Neural crest cell (in vitro differentiated cells): ENCODE measurements at regions not wholly inside any gene's neighbourhood (a gene's known extent, or its start where the extent isn't known, plus 50 kb on each side); places are given as distances from the start of the nearest gene placed in this dataset.
"Not testable (repeated sequence)": the region's sequence is repeated elsewhere in the genome, so short reads cannot be mapped to it uniquely, and the experiment has no call there.

ENCODE experiments used
- DNase-seq: peaks from one replicate; pipeline ENCODE4 v3.0.0; 2021; ENCODE audit warnings: low read depth, mixed read lengths, low spot score
- H3K27ac Mint-ChIP-seq: one replicate; pipeline ENCODE4 v1.8.0; 2021; ENCODE audit warnings: mild to moderate bottlenecking, mixed read lengths; ENCODE audit not compliant: unreplicated experiment
- H3K27me3 Mint-ChIP-seq: 2 replicates; pipeline ENCODE4 v1.8.0; 2021; ENCODE audit warnings: low read depth, mild to moderate bottlenecking, mixed read lengths
- H3K36me3 Mint-ChIP-seq: 2 replicates; pipeline ENCODE4 v1.8.0; 2021; ENCODE audit warnings: low read depth, mild to moderate bottlenecking, mixed read lengths
- H3K4me1 Mint-ChIP-seq: 2 replicates; pipeline ENCODE4 v1.8.0; 2021; ENCODE audit warnings: mixed read lengths
- H3K4me3 Mint-ChIP-seq: one replicate; pipeline ENCODE4 v1.8.0; 2021; ENCODE audit warnings: mild to moderate bottlenecking, mixed read lengths
- H3K9me3 Mint-ChIP-seq: 2 replicates; pipeline ENCODE4 v1.8.0; 2021; ENCODE audit warnings: mixed read lengths
- CTCF ChIP-seq: fragments of 200-600 bp; sonication (generic); conservative IDR thresholded peaks from 2 replicates; pipeline ENCODE4 v1.5.0; 2021; ENCODE audit warnings: antibody characterized with exemption, mild to moderate bottlenecking

- no peaks in the 10 kb centered on the region for H3K27me3 Mint-ChIP-seq
- no peak for TF ChIP-seq CTCF
- no peaks in the 10 kb centered on the region for H3K36me3 Mint-ChIP-seq
- H3K4me3 Mint-ChIP-seq = no peak overlapping the region
- DNase-seq = no peak
- no peak overlapping the region for H3K27ac Mint-ChIP-seq
- H3K9me3 Mint-ChIP-seq = no peaks in the 10 kb centered on the region
- no peaks in the 10 kb centered on the region for H3K4me1 Mint-ChIP-seq
Measured at GRCh38 chr14:105711841-105712460, 185.6 kb downstream of the TMEM121 start.

GRCh38 chr14:105712670-105713069, 186.3 kb downstream of the TMEM121 start:
- not testable (repeated sequence) for H3K27ac Mint-ChIP-seq, H3K4me1 Mint-ChIP-seq, H3K9me3 Mint-ChIP-seq, DNase-seq, H3K27me3 Mint-ChIP-seq, H3K4me3 Mint-ChIP-seq, H3K36me3 Mint-ChIP-seq

- not testable (repeated sequence) for H3K27me3 Mint-ChIP-seq, H3K4me1 Mint-ChIP-seq, DNase-seq, H3K4me3 Mint-ChIP-seq, H3K9me3 Mint-ChIP-seq, H3K27ac Mint-ChIP-seq, H3K36me3 Mint-ChIP-seq
Measured at GRCh38 chr14:105713160-105713559, 186.8 kb downstream of the TMEM121 start.

- H3K27ac Mint-ChIP-seq, H3K4me1 Mint-ChIP-seq, H3K27me3 Mint-ChIP-seq, H3K4me3 Mint-ChIP-seq, H3K9me3 Mint-ChIP-seq, DNase-seq, H3K36me3 Mint-ChIP-seq: not testable (repeated sequence)
Measured at GRCh38 chr14:105713836-105714235, 187.5 kb downstream of the TMEM121 start.

- not testable (repeated sequence) for H3K27ac Mint-ChIP-seq, H3K4me1 Mint-ChIP-seq, H3K27me3 Mint-ChIP-seq
Measured at GRCh38 chr14:105718787-105719186, 192.4 kb downstream of the TMEM121 start.

GRCh38 chr14:105720106-105720505, 193.7 kb downstream of the TMEM121 start:
- not testable (repeated sequence) for H3K4me3 Mint-ChIP-seq, H3K36me3 Mint-ChIP-seq, DNase-seq, H3K4me1 Mint-ChIP-seq, H3K9me3 Mint-ChIP-seq, H3K27me3 Mint-ChIP-seq, H3K27ac Mint-ChIP-seq

More at GRCh38 chr14:105718787-105719186, 192.4 kb downstream of the TMEM121 start:
- H3K4me3 Mint-ChIP-seq, DNase-seq, H3K36me3 Mint-ChIP-seq, H3K9me3 Mint-ChIP-seq: not testable (repeated sequence)

GRCh38 chr14:105720852-105721601, 194.6 kb downstream of the TMEM121 start:
- H3K27me3 Mint-ChIP-seq, H3K4me1 Mint-ChIP-seq, H3K4me3 Mint-ChIP-seq, H3K36me3 Mint-ChIP-seq, H3K27ac Mint-ChIP-seq, DNase-seq, H3K9me3 Mint-ChIP-seq: not testable (repeated sequence)

- not testable (repeated sequence) for H3K4me1 Mint-ChIP-seq, H3K36me3 Mint-ChIP-seq, H3K4me3 Mint-ChIP-seq, H3K27me3 Mint-ChIP-seq, H3K9me3 Mint-ChIP-seq, H3K27ac Mint-ChIP-seq, DNase-seq
Measured at GRCh38 chr14:105721602-105721970, 195.2 kb downstream of the TMEM121 start.

GRCh38 chr14:105721996-105722709, 195.8 kb downstream of the TMEM121 start:
- H3K4me1 Mint-ChIP-seq, H3K27ac Mint-ChIP-seq, DNase-seq, H3K4me3 Mint-ChIP-seq, H3K27me3 Mint-ChIP-seq, H3K36me3 Mint-ChIP-seq: not testable (repeated sequence)
- H3K9me3 Mint-ChIP-seq = peaks cover 11% of the 10 kb centered on the region

- H3K4me3 Mint-ChIP-seq, H3K27me3 Mint-ChIP-seq, H3K36me3 Mint-ChIP-seq, H3K4me1 Mint-ChIP-seq, DNase-seq, H3K27ac Mint-ChIP-seq: not testable (repeated sequence)
- H3K9me3 Mint-ChIP-seq = peaks cover 11% of the 10 kb centered on the region
Measured at GRCh38 chr14:105723271-105723670, 196.9 kb downstream of the TMEM121 start.

- H3K9me3 Mint-ChIP-seq = peaks cover 11% of the 10 kb centered on the region
- H3K27me3 Mint-ChIP-seq, H3K4me1 Mint-ChIP-seq, H3K4me3 Mint-ChIP-seq, H3K27ac Mint-ChIP-seq, DNase-seq, H3K36me3 Mint-ChIP-seq: not testable (repeated sequence)
Measured at GRCh38 chr14:105723776-105724175, 197.4 kb downstream of the TMEM121 start.

- not testable (repeated sequence) for H3K27me3 Mint-ChIP-seq, H3K4me1 Mint-ChIP-seq, DNase-seq, H3K4me3 Mint-ChIP-seq, H3K27ac Mint-ChIP-seq
- peaks cover 14% of the 10 kb centered on the region for H3K36me3 Mint-ChIP-seq
- H3K9me3 Mint-ChIP-seq = peaks cover 21% of the 10 kb centered on the region
Measured at GRCh38 chr14:105729825-105730368, 203.5 kb downstream of the TMEM121 start.
